ENCODE measurements at regions not wholly inside any gene's neighbourhood (a gene's known extent, or its start where the extent isn't known, plus 50 kb on each side); places are given as distances from the start of the nearest gene placed in this dataset.

DNA sequence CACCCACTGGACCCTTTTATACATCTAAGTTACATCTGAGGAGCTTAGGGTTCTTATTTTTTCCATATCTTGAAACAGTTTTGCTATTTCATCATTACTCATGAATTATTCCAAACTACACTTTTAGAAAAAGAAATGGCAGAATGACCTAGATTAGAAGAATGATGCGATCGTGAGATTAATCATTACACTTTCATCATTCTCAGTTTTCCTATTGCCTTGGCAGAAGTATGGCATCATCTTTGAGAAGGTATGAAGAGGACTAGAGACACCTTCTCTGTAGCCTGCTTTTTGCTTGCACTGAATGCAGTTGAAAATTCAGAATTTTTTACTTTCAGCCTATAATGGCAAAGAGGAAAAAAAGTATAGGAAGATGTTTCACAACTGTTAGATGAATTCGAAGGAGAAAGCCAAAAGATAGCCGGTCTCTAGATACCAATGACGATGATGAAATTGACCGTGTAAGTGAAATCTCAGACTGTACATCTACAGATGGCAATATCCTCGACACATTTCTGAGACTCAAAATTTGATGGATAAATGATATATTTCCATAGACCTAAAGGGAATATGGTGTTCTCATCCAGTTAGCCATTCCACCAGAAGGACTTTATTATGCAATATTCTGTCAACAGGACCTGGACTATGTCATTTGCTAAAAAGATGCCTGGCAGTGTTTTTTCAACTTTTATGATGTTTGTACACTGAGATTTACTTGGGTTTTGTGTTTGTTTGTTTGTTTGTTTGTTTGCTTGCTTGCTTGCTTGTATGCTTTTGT is 191.8 kb downstream of the TOMM20 start:
- TF ChIP-seq, protein P1, sequence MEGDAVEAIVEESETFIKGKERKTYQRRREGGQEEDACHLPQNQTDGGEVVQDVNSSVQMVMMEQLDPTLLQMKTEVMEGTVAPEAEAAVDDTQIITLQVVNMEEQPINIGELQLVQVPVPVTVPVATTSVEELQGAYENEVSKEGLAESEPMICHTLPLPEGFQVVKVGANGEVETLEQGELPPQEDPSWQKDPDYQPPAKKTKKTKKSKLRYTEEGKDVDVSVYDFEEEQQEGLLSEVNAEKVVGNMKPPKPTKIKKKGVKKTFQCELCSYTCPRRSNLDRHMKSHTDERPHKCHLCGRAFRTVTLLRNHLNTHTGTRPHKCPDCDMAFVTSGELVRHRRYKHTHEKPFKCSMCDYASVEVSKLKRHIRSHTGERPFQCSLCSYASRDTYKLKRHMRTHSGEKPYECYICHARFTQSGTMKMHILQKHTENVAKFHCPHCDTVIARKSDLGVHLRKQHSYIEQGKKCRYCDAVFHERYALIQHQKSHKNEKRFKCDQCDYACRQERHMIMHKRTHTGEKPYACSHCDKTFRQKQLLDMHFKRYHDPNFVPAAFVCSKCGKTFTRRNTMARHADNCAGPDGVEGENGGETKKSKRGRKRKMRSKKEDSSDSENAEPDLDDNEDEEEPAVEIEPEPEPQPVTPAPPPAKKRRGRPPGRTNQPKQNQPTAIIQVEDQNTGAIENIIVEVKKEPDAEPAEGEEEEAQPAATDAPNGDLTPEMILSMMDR (conservative IDR thresholded peaks at IDR 0.05; ENCODE audit: low read depth, low read length) = no peak
- TF ChIP-seq EZH2 (IDR thresholded peaks at IDR 0.05; ENCODE audit: borderline replicate concordance, low read depth, low read length, poor library complexity, severe bottlenecking) = no peak
